ENCODE measurements at regions not wholly inside any gene's neighbourhood (a gene's known extent, or its start where the extent isn't known, plus 50 kb on each side); places are given as distances from the start of the nearest gene placed in this dataset.

DNA sequence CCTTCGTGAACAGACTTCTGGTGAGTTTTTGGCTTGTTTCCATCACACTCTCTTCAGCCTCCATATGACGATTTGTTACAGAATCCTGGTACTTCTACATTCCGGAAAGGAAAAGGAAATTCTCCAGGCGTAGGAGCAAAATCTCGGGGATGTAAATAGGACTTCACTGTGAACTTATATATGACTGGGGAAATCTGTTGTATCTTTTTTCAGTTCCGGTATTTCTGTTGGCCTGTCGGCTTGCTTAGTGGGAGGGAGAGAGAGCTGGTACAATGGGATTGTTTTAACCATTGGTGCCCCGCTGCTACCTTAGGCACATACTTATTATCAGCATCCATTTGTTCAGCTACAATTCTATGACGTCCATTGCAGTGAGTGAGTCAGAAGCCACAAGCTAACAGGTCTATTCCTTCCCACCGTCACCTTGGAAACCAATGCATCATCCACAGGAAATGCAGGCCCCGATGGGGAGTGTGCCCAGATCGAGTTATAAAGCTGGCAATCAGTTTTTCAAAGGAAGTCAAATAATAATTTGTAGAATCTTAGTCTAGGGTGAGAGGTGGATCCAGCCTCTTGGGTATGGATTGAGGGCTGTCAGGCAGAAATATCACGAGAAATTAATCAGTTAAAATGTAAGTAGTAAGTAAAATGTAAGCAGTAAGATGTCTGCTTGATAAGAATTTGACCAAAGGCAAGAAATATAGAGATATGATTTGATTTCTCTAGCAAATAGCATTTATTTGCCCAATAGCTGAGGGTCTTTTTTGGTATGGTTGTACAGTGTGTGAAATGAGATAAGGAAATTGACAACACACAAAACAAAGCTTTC, 92.0 kb upstream of the MKLN1 start:
- peak; percentile 64 for DNase-seq

DNA sequence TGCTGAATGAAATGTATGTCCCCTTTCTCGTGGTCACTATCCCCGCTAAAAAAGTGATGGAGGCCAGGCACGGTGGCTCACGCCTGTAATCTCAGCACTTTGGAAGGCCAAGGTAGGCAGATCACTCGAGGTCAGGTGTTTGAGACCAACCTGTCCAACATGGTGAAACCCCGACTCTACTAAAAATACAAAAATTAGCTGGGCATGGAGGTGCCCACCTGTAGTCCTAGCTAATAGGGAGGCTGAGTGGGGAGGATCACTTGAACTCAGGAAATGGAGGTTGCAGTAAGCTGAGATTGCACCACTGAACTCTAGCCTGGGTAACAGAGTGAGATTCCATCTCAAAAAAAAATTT, 91.4 kb upstream of the MKLN1 start:
- no peak for DNase-seq

- DNase-seq: no peak
Measured at GRCh38 chr7:131238347-131238931, 89.2 kb upstream of the MKLN1 start.

- no peak for DNase-seq
Measured at GRCh38 chr7:131241386-131241785, 86.3 kb upstream of the MKLN1 start.

DNA sequence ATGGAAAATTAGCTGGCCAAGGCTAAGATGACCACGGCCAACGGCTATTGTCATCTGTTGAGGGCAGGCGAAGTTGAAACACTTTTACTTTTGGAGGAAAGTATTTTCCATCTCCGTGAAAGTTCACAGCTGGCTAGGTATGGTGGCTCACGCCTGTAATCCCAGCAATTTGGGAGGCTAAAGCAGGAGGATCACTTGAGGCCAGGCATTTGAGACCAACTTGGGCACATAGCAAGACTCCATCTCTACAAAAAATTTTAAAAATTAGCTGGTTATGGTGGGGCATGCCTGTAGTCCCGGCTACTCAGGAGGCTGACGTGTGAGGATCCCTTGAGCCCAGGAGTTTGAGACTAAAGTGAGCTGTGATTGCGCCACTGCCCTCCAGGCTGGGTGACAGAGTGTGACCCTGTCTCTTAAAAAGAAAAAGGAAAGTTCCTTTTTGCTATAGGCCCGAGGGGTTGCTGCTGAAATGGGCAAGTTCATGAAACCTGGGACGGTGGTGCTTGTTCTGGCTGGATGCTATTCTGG, 85.5 kb upstream of the MKLN1 start:
- DNase-seq: no peak

DNA sequence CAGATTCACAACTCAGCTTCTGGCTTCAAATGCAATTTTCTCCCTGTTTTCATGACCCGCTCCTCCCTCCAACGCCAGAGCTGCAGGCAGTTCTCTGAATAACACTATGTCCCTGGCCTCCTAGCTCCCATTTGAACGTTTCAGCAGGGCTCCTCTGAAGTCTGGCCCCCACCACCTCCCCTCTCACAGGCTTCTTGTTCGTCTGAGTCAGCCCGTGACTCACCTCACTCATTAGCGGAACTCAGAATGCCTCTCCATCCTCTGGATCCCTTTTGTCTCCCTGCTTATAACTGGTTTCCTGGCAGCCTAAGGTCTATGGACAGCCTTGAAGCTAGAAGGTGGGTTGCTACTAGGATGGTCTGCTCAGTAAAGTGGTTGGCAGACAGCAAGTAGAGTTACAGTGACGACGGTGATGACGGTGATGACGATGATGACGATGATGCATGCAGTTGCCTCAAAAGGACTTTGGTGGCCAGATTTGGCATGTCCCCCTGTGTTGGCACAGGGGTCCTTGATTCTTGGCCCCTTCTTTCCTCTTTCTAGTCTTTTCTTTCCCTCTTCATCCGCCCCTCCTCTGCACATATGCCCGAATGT, 83.3 kb upstream of the MKLN1 start:
- no peak for DNase-seq

DNA sequence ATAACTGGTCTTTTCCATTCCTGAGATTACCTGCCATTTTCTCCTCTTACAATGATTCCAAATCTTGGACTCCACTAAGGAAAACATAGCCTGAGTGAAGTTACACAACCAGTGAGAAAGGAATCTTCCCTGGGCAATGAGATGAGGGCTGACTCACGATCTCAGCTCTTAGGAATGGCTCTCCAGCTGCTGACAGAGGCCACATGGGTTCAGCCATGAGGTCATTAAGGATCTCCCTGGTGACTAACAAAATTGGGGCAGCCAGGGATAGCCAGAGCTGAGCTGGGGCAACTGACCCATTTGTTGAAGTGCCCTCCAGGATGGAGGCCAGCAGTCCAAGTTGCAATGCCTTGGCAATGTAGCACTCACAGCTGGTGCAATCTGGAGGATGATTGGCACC, 78.7 kb upstream of the MKLN1 start:
- no peak for DNase-seq

DNA sequence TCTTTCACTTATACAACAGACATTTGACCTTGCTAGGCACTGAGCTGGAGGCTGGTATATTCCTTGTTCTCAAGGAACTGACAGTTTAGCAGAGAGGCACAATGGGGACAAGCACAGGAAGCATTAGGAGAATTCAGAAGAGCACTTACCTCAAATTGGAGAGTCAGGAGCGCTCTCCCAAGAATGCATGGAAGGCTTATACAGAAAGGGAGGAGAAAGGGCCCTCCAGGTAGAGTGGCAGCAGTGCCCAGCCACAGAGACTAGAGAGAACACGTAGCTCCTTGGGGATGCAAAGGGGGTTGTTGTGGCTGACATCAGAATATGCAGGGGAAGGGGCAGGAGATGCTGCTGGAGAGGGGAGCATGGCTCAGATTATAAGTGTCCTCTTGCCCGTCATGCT, 78.2 kb upstream of the MKLN1 start:
- DNase-seq: no peak

DNA sequence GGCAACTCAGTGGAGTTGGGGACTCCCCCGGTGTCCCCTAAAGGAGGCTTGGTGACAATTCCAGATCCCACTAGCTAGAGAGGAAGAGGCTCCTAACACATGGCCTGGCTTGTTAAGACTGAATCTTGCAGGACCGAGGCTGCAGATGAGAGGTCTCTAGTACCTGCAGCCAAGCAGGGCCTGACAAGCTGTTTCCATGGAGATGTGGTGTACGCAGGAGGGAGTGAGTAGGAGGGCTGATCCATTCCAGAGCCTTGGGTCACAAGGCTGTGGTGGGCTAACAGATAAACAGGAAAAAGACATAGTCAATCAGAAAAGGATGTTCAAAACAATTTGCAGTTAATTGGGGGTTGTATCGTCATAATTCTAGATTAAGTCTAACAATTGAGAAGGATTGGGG, 77.3 kb upstream of the MKLN1 start:
- DNase-seq: no peak

DNA sequence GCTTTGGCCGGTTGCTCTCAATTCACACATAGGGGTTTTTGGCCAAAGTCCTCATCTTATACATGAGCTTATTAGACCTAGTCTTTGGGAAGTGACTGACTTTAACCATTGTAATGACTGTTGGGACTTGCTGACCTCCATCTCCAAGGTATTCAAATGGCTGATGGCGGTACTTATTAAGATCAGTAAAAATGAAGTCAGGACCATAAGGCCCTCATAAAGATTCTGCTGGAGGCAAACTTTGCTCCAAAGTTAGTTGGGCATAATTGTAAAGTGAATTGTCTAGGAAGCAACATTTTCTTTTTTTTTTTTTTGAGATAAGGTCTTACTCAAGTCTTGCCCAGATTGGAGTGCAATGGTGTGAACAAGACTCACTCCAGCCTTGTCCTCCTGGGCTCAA, 76.3 kb upstream of the MKLN1 start:
- no peak for DNase-seq

DNA sequence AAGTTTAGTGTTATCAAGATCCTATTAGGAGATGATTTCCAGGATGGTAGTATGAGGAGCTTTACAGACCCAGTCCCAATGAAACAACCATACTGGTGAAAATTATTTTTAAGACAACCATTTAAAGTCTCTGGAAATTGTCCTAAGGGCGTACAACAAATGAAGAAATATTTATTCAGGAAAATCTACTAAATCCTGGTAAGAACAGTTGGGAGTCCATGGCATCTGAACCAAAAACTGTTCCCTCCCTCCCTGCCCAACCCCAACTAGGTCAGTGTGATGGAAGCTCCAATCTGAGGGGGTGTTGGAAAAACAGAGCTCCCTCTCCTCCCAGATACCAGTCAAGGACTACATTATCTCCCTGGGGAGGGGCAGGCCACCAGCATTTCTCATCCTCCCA, 74.7 kb upstream of the MKLN1 start:
- DNase-seq: no peak

- DNase-seq: no peak
Measured at GRCh38 chr7:131254211-131254610, 73.5 kb upstream of the MKLN1 start.

- DNase-seq: no peak
Measured at GRCh38 chr7:131255242-131255641, 72.4 kb upstream of the MKLN1 start.

- no peak for DNase-seq
Measured at GRCh38 chr7:131261476-131261994, 66.1 kb upstream of the MKLN1 start.

- DNase-seq: no peak
Measured at GRCh38 chr7:131265227-131265626, 62.4 kb upstream of the MKLN1 start.

DNA sequence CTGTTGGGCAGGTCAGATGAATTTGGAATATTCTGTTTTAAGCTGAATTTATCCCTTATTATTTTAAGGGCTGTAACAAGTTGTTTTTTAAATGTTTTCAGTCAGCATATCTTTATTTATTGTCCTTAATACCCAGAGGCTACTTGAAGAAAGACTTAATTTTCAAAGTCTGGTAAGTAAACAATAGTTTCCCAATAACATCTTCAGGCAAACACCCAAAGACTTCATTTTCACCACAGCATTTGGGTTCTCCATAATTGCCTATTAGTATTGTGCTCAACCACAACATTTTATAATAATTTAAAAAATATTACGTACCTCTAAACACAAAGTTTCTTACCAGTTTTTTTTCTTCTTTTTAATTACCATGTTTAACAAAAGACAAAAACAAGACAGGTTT, 60.0 kb upstream of the MKLN1 start:
- no peak for DNase-seq

GRCh38 chr7:131268906-131269305, 58.8 kb upstream of the MKLN1 start:
- DNase-seq: no peak

DNA sequence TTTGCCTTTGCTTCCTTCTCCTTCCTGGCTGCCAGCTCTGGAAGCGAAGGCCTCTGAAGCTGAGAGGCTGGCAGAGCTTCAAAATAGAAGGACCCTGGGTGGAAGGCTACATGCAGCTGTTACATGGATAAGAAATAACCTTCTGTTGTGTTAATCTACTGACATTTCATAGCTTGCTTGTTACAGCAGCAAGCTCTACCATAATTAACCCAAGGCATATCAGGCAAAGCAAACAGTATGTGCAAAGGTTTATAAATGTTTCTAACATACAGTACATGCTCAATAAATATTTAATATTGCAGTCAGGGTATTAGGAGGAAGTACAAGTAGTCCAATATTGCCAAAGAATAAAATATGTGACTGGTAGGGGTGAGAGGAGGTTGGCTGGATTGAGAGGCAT, 55.6 kb upstream of the MKLN1 start:
- no peak for DNase-seq

- DNase-seq: no peak
Measured at GRCh38 chr7:131274986-131275385, 52.7 kb upstream of the MKLN1 start.

DNA sequence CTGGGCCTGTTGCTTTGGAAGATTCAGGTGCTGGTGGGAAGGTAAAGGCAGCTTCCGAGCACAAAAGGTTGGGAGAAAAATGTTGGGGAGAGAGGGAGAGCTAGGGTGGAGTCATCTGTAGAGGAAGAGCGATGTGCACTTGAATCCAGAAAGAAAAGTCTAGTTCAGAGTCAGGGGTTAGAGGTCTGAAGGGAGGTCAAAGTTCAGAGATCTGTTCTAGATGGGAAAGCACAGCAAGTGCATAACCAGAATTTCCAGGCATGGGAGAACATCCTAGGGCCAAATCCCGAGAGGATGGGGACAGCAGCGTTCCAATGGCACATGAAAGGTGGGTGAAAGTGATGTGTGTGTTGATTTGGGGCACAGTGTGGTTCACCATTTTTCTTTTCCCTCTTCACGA, 51.5 kb upstream of the MKLN1 start:
- no peak for DNase-seq

DNA sequence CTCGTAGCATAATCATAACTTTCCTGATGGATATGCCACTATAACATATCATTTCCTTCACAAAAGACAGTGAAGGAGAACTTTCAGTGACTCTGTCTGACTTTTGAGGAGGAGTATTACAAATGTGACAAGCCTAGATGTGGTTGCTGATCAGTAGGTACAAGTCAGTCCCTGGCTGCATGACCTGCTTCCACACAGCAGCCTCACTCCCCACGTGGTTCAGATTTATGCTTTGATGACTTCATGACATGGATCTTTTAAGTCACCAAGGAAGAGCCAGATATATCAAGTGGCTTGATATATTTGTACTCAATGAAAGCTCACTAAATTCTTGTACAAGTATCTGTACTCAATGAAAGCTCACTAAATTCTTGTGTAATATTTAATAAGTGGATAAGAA, 50.9 kb upstream of the MKLN1 start:
- DNase-seq: no peak

All from activated CD4-positive, alpha-beta T cell treated with anti-CD3 and anti-CD28 coated beads, Interleukin-2, amount 50 U/mL, for 1 hour (primary cell).